ENCODE measurements at regions not wholly inside any gene's neighbourhood (a gene's known extent, or its start where the extent isn't known, plus 50 kb on each side); places are given as distances from the start of the nearest gene placed in this dataset.

DNA sequence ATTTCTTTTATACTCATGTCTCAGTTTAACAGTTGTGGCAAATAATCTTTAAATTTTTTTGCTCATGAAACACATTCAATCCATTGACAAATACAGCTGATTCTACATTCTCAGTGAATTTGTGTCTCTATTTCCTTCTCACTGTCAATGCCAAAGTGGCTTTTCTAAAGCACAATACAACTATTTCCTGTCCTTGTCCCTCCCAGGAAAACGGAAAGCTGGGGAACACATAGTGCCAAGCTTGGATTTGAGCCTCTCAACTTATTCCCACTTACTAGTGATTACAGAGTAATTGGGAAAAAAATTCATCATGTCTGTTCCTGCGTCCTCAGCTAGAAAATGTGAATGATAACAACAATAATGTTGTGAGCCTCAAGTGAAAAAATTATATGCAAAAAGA lies 899.7 kb upstream of the CDH2 start:
- no peak for TF ChIP-seq EZH2 (IDR thresholded peaks at IDR 0.05; ENCODE audit: borderline replicate concordance, low read depth, low read length, severe bottlenecking)
- TF ChIP-seq, protein P1, sequence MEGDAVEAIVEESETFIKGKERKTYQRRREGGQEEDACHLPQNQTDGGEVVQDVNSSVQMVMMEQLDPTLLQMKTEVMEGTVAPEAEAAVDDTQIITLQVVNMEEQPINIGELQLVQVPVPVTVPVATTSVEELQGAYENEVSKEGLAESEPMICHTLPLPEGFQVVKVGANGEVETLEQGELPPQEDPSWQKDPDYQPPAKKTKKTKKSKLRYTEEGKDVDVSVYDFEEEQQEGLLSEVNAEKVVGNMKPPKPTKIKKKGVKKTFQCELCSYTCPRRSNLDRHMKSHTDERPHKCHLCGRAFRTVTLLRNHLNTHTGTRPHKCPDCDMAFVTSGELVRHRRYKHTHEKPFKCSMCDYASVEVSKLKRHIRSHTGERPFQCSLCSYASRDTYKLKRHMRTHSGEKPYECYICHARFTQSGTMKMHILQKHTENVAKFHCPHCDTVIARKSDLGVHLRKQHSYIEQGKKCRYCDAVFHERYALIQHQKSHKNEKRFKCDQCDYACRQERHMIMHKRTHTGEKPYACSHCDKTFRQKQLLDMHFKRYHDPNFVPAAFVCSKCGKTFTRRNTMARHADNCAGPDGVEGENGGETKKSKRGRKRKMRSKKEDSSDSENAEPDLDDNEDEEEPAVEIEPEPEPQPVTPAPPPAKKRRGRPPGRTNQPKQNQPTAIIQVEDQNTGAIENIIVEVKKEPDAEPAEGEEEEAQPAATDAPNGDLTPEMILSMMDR (IDR thresholded peaks at IDR 0.05; ENCODE audit: borderline replicate concordance, extremely low read depth, low read length, poor library complexity, severe bottlenecking): no peak
- Histone ChIP-seq H3K4me3 (ENCODE audit: low read depth in 1 of 2, low read length in 2 of 2) (no peak overlapping the region), H3K4me1 (ENCODE audit: insufficient read depth, low read length) (peaks cover 4% of the 10 kb centered on the region; the same call in 1 of the 2 replicates), H3K36me3 (ENCODE audit: insufficient read depth, low read length) (no peaks in the 10 kb centered on the region), H3K9ac (ENCODE audit: low read depth, low read length) (no peak overlapping the region), H4K20me1 (ENCODE audit: insufficient read depth, low read length) (no peaks in the 10 kb centered on the region), H3K9me3 (ENCODE audit: insufficient read depth, low read length, severe bottlenecking) (no peaks in the 10 kb centered on the region), H3K79me2 (ENCODE audit: insufficient read depth, low read length) (no peaks in the 10 kb centered on the region), H3K27ac (ENCODE audit: low read length) (no peak overlapping the region), H3K27me3 (ENCODE audit: insufficient read depth, low read length, poor library complexity) (no peaks in the 10 kb centered on the region), H3K4me2 (ENCODE audit: insufficient read depth, low read length) (no peak overlapping the region), H2AFZ (ENCODE audit: low read depth, low read length) (no peak overlapping the region)
- ATAC-seq (ENCODE audit: insufficient read depth, low read depth) (no peak), DNase-seq (no peak)

DNA sequence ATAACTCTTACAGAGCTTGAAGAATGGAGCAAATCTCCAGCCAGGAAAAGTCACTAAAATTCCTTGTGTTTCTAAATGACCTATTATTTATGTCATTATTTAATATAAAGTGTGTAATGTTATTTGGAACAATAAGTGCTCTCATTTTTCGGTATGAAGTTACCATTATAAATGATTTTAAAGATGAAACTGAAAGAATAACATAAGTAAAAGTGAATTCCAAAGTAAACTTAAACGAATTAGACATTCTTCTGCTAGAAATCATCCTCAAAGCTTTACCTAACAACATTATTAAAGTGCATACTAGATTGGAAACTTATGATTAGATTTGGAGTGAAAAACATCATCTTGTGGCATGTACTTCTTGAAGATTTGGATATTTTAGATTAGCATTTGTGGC lies 897.2 kb upstream of the CDH2 start:
- Histone ChIP-seq H3K79me2 (ENCODE audit: insufficient read depth, low read length) (no peaks in the 10 kb centered on the region), H3K9ac (ENCODE audit: low read depth, low read length) (no peak overlapping the region), H3K4me1 (ENCODE audit: insufficient read depth, low read length) (peaks cover 4% of the 10 kb centered on the region; the same call in 1 of the 2 replicates), H2AFZ (ENCODE audit: low read depth, low read length) (no peak overlapping the region), H3K4me3 (ENCODE audit: low read depth in 1 of 2, low read length in 2 of 2) (no peak overlapping the region), H3K27me3 (ENCODE audit: insufficient read depth, low read length, poor library complexity) (no peaks in the 10 kb centered on the region), H4K20me1 (ENCODE audit: insufficient read depth, low read length) (no peaks in the 10 kb centered on the region), H3K27ac (ENCODE audit: low read length) (no peak overlapping the region), H3K9me3 (ENCODE audit: insufficient read depth, low read length, severe bottlenecking) (no peaks in the 10 kb centered on the region), H3K36me3 (ENCODE audit: insufficient read depth, low read length) (no peaks in the 10 kb centered on the region), H3K4me2 (ENCODE audit: insufficient read depth, low read length) (no peak overlapping the region)
- TF ChIP-seq EZH2 (IDR thresholded peaks at IDR 0.05; ENCODE audit: borderline replicate concordance, low read depth, low read length, severe bottlenecking): no peak
- TF ChIP-seq, protein P1 (IDR thresholded peaks at IDR 0.05; ENCODE audit: borderline replicate concordance, extremely low read depth, low read length, poor library complexity, severe bottlenecking): no peak
- ATAC-seq (ENCODE audit: insufficient read depth, low read depth): no peak
- no peak for DNase-seq

DNA sequence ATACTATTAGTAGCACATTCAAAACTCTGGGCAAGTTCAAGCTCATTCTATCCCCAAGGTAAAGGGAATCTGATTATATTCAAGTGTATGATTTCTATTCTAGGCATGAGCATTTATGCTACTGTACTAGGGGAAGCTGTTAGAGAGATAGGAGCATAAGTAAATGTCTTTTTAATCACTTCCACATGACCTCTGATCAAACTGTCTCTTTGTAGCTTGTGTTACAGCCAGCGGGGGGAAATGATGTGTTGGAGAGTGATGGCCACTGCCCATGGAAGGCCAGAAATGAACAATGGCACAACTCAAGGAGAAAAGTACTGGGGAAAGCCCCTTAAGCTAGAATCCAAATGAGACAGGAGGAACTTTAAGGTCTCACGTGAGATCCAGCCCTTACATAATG lies 894.9 kb upstream of the CDH2 start:
- H3K27ac ChIP-seq (ENCODE audit: low read length): no peak overlapping the region
- H3K27me3 ChIP-seq (ENCODE audit: insufficient read depth, low read length, poor library complexity): no peaks in the 10 kb centered on the region
- ATAC-seq (ENCODE audit: insufficient read depth, low read depth) (no peak), DNase-seq (no peak)
- peak overlapping the region; percentile 44 for H2AFZ ChIP-seq (ENCODE audit: low read depth, low read length)
- H3K79me2 ChIP-seq (ENCODE audit: insufficient read depth, low read length): no peaks in the 10 kb centered on the region
- H3K4me1 ChIP-seq (ENCODE audit: insufficient read depth, low read length): no peaks in the 10 kb centered on the region
- H3K9ac ChIP-seq (ENCODE audit: low read depth, low read length): no peak overlapping the region
- no peak overlapping the region for H3K4me2 ChIP-seq (ENCODE audit: insufficient read depth, low read length)
- no peaks in the 10 kb centered on the region for H4K20me1 ChIP-seq (ENCODE audit: insufficient read depth, low read length)
- H3K9me3 ChIP-seq (ENCODE audit: insufficient read depth, low read length, severe bottlenecking): no peaks in the 10 kb centered on the region
- TF ChIP-seq, protein P1 (IDR thresholded peaks at IDR 0.05; ENCODE audit: borderline replicate concordance, extremely low read depth, low read length, poor library complexity, severe bottlenecking): no peak
- TF ChIP-seq EZH2 (IDR thresholded peaks at IDR 0.05; ENCODE audit: borderline replicate concordance, low read depth, low read length, severe bottlenecking): no peak
- H3K36me3 ChIP-seq (ENCODE audit: insufficient read depth, low read length): no peaks in the 10 kb centered on the region
- no peak overlapping the region for H3K4me3 ChIP-seq (ENCODE audit: low read depth in 1 of 2, low read length in 2 of 2)

DNA sequence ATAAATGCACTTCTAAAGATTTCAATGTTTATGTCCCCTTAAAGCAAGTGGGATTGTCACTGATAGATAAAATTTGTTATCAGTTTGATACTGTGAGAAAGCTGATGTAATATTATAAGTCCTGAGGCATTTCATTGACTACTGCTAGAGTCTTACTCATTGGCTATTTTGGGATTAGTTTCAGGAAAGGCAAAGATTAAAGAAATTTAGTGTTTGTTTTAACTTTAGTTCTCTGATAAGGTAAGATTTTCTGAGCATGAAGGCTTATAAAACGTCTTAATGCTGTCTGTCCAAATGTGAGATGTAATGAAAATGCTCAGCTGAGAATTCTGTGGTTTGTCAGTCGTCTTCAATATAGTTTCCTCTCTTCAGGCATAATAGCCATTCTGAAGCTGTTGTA lies 886.4 kb upstream of the CDH2 start:
- TF ChIP-seq, protein P1 (IDR thresholded peaks at IDR 0.05; ENCODE audit: borderline replicate concordance, extremely low read depth, low read length, poor library complexity, severe bottlenecking): no peak
- TF ChIP-seq EZH2 (IDR thresholded peaks at IDR 0.05; ENCODE audit: borderline replicate concordance, low read depth, low read length, severe bottlenecking): no peak
- ATAC-seq (ENCODE audit: insufficient read depth, low read depth) (no peak), DNase-seq (no peak)
- Histone ChIP-seq H2AFZ (ENCODE audit: low read depth, low read length) (no peak overlapping the region), H4K20me1 (ENCODE audit: insufficient read depth, low read length) (no peaks in the 10 kb centered on the region), H3K27ac (ENCODE audit: low read length) (no peak overlapping the region), H3K79me2 (ENCODE audit: insufficient read depth, low read length) (no peaks in the 10 kb centered on the region), H3K4me1 (ENCODE audit: insufficient read depth, low read length) (no peaks in the 10 kb centered on the region), H3K36me3 (ENCODE audit: insufficient read depth, low read length) (no peaks in the 10 kb centered on the region), H3K27me3 (ENCODE audit: insufficient read depth, low read length, poor library complexity) (no peaks in the 10 kb centered on the region), H3K4me2 (ENCODE audit: insufficient read depth, low read length) (no peak overlapping the region), H3K4me3 (ENCODE audit: low read depth in 1 of 2, low read length in 2 of 2) (no peak overlapping the region), H3K9me3 (ENCODE audit: insufficient read depth, low read length, severe bottlenecking) (no peaks in the 10 kb centered on the region), H3K9ac (ENCODE audit: low read depth, low read length) (no peak overlapping the region)
